HG03103 (cell line): ENCODE measurements at regions not wholly inside any gene's neighbourhood (a gene's known extent, or its start where the extent isn't known, plus 50 kb on each side); places are given as distances from the start of the nearest gene placed in this dataset.
"Not testable (repeated sequence)": the region's sequence is repeated elsewhere in the genome, so short reads cannot be mapped to it uniquely, and the experiment has no call there.

Experiments used
- ATAC-seq: cut with Tn5 transposase; IDR thresholded peaks from one replicate; pipeline ENCODE4 v1.9.1; 2021; ENCODE audit warnings: low read depth; ENCODE audit not compliant: unreplicated experiment

DNA sequence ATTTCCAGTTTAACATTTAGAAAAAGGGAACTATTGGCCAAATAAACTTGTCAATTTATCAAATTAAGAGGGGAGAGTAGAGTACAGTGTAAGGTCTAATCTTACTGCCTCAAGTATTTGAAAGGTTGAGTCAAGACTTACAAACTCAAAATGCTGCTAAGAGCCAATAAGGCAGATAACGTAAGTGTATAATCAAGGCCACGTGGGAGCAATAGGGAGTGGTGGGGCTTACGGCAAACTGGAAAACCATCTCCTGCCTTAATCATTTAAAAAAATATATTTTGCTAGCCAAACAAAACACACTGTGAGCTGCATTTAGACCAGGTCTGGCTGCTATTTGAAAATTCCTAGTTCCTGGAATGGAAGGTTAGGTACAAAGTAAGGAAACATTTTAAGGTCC is 107.3 kb upstream of the FRMD4B start:
- ATAC-seq: no peak

GRCh38 chr3:69491975-69492374 is 106.1 kb upstream of the FRMD4B start:
- ATAC-seq: no peak

DNA sequence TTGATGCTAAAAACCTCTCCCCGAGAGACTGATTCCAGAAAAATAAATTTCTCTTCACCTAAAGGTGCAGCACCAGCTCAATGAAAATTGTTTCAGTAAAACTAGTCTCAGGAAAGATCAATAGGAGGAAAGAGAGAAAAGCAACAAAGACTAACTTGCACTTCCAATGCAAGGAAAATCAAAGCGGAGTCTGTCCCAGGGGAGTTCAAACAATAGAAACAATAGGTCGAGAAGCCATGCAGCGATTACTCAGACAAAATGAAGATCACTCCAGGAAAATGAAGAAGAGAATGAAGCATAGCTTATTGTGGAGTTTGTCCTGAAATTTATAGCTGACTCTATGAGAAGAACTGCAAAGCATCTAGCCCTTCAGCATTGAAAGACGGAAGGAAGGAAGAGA is 105.1 kb upstream of the FRMD4B start:
- no peak for ATAC-seq

- no peak for ATAC-seq
Observed at GRCh38 chr3:69490235-69490634, 104.3 kb upstream of the FRMD4B start.

GRCh38 chr3:69488026-69488425 is 102.1 kb upstream of the FRMD4B start:
- ATAC-seq: no peak

DNA sequence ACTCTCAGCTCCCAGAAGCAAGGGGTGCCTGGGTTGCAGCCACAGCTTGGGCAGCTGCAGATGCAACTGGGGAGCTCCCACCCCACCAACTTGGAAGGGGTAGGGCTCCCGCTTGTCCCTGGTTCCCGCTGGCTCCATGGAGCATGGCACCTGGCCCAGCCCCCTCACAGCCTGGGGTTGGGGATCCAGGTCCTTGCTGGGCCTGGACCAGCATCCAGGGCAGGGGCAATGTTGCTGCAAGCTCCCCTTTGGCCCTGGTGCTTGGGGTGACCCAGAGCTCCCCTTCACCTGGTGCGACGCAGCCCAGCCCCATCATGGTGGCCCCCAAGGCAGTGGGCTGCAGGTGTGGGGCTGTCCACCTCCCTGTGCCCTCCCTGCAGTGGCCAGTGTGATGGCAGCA is 99.6 kb upstream of the FRMD4B start:
- no peak for ATAC-seq

- ATAC-seq: no peak
Observed at GRCh38 chr3:69484507-69485393, 98.9 kb upstream of the FRMD4B start.

DNA sequence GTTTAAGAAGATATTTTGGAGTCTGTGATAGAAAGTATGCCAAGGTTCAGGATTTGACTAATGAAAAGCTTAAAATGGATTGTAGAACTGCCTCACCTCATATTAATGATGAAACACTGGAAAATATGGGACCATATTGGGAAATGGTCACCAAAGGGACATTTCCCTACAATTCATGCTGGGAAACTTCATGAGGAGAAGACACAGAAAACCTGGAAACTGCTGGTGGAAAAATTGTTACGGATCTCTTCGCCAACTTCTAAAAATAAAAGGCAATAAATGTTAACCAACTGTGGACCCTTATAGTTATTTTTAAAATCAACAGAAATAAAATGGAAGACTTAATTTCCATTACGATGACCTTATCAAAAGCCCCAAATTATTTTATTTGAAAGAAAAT is 97.6 kb upstream of the FRMD4B start:
- ATAC-seq: no peak

GRCh38 chr3:69480986-69481385 is 95.1 kb upstream of the FRMD4B start:
- not testable (repeated sequence) for ATAC-seq

DNA sequence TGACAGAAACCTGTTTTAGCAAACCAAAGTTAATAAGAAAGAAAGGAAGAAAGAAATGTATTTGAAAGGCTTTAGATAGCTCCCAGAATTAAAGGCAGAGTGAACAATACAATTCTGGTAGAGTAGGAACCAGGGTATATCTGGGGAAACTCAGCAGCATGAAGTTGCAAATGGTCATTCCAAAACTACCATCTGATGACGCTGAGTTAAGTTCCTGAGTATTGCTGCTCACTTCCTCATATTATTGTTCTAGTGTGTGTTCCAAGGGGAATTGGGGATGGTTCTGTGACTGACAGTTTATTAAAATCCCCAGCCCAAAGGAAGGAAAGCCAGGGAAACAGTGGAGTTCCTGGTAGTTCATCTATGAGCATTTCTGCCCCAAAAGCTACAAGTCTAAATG is 88.3 kb upstream of the FRMD4B start:
- ATAC-seq: no peak

GRCh38 chr3:69472093-69472492 is 86.2 kb upstream of the FRMD4B start:
- ATAC-seq: no peak

GRCh38 chr3:69463531-69463930 is 77.6 kb upstream of the FRMD4B start:
- no peak for ATAC-seq

DNA sequence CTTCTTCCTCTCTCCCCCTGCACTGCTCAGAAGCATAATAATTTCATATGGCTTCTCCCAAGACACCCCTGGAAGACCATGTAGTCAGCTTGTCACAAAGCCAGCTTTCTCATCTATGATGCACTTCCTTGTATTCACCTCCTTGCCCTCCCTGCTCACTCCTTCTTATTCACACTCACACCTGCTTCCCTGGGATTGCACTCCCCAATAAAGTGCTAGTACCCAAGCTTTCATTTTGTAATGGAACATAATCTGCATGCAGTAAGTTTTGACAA is 76.9 kb upstream of the FRMD4B start:
- no peak for ATAC-seq

- ATAC-seq: no peak
Observed at GRCh38 chr3:69462022-69462825, 76.3 kb upstream of the FRMD4B start.

DNA sequence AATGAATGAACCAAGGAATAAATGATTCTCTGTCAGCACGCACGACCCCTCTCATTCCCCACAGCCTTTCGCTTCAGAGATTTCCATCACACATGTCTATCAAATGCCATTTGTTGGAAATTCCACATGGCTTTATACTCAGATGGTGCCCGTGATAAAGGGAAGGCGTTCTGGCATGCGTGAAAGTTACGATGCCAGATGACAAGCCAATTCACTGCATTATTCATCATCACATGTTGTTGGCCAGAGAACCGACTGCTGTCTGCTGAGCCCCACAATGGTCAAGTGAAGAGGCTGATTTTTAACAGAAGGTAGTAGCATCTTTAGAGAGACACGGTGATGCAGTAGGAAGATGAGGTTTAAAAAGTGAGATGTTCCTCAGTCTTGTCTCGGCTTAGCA is 74.1 kb upstream of the FRMD4B start:
- ATAC-seq: no peak

GRCh38 chr3:69458803-69459365 is 73.0 kb upstream of the FRMD4B start:
- ATAC-seq: no peak

GRCh38 chr3:69456631-69457030 is 70.7 kb upstream of the FRMD4B start:
- ATAC-seq: no peak

DNA sequence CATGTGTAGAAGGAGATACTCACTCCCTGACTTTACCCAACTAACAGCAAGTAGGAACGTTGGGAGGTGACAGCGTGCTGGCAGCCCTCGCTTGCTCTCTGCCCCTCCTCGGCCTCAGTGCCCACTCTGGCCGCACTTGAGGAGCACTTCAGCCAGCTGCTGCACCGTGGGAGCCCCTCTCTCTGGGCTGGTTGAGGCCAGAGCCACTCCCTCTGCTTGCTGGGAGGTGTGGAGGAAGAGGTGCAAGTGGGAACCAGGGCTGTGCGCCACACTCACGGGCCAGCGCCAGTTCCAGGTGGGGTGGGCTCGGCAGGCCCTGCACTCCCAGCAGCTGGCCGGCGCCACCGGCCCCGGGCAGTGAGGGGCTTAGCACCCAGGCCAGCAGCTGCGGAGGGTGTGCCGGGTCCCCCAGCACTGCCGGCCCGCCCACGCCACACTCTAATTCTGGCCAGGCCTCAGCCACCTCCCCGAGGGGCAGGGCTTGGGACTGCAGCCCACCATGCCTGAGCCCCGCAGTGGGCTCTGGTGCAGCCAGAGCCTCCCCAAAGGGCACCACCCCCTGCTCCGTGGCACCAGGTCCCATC is 68.4 kb upstream of the FRMD4B start:
- ATAC-seq: no peak

DNA sequence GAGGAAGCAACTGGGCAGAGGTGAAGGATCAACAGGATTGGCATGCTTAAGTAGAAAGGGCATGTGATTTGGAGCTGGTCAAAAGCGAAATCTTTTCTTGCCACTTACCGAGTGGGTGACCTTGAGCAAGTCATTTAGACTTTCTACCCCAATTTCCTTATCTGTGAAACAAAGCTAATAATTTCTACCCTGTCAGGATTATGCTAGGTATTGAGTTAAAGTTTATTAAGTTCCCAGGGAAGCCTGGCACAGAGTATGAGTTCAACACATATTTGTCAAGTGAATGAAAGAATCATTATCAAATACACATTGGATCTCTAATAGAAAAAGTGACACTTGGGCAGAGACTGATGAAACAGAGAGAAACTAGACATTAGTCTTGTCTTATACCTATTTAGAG is 66.4 kb upstream of the FRMD4B start:
- ATAC-seq: no peak

DNA sequence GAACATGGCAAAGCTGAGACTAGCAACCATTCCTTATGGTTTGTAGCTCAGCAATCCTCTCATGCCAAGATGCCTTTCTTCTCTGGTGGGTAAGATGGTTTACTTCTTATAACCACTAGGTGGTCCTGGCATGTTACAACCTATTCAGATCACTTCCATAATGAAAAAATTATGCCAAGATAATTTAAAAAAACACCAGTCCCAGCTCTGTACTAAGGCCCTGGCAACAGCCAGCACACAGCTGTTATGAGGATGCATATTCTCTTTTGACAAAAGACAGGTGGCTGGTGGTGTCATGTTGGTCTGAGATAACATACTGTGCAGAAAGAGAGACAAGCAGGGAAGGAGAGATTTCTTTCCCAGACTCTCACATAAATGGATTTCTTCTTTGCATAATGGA is 65.7 kb upstream of the FRMD4B start:
- ATAC-seq: no peak

DNA sequence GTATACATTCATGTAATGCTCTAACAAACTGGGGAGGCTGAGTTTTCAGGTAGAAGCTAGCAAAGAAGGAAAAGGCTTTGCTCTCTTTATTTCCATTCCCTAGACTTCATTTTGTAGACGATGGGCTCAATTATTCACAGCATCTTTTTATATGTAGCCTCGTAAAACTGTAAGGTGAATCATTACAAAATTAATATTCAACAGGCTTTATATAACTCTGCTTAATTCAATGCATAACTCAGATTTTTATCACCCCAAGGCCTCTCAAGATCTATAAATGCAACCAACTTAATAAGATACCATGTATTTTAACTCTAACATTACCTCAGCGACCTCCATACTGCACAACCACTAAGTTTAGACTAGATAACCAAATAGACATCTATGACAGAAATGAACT is 63.0 kb upstream of the FRMD4B start:
- no peak for ATAC-seq
